GM23338 (cell line): ENCODE measurements at regions not wholly inside any gene's neighbourhood (a gene's known extent, or its start where the extent isn't known, plus 50 kb on each side); places are given as distances from the start of the nearest gene placed in this dataset.

Experiments used
- ATAC-seq: fragments of 200-7000 bp; cut with Tn5 transposase; 3 replicates; pipeline ENCODE4 v1.9.1; 2020
- DNase-seq: peaks from one replicate; pipeline ENCODE4 v3.0.0-alpha.2; 2015; ENCODE audit warnings: low spot score
- H2AFZ ChIP-seq: fragments of 200-600 bp; sonication (generic); 2 replicates; pipeline ENCODE4 v1.8.0; 2016; ENCODE audit warnings: antibody characterized with exemption, mild to moderate bottlenecking, moderate library complexity
- H3F3A ChIP-seq: fragments of 200-600 bp; sonication (generic); replicated peaks from 2 replicates; pipeline ENCODE4 v1.8.0; 2017; ENCODE audit warnings: antibody characterized with exemption, mixed run types, low read depth
- H3K27ac ChIP-seq: fragments of 200-600 bp; sonication (generic); 2 replicates; pipeline ENCODE4 v1.6.1; 2016; ENCODE audit warnings: low read depth
- H3K27me3 ChIP-seq: fragments of 200-600 bp; sonication (generic); 2 replicates; pipeline ENCODE4 v1.8.0; 2016; ENCODE audit warnings: mild to moderate bottlenecking, mixed run types, moderate library complexity; ENCODE audit not compliant: insufficient read depth
- H3K36me3 ChIP-seq: fragments of 200-600 bp; sonication (generic); 2 replicates; pipeline ENCODE4 v1.8.0; 2016; ENCODE audit warnings: mild to moderate bottlenecking; ENCODE audit not compliant: insufficient read depth
- H3K4me1 ChIP-seq: fragments of 200-600 bp; sonication (generic); 2 replicates; pipeline ENCODE4 v1.8.0; 2016; ENCODE audit warnings: mild to moderate bottlenecking, moderate library complexity; ENCODE audit not compliant: insufficient read depth
- H3K4me2 ChIP-seq: fragments of 200-600 bp; sonication (generic); 2 replicates; pipeline ENCODE4 v1.7.1; 2017; ENCODE audit warnings: mixed run types
- H3K4me3 ChIP-seq: fragments of 200-600 bp; sonication (generic); 2 replicates; pipeline ENCODE4 v1.6.1; 2016; ENCODE audit warnings: mixed run types
- H3K79me2 ChIP-seq: fragments of 200-600 bp; sonication (generic); replicated peaks from 2 replicates; pipeline ENCODE4 v1.8.0; 2017; ENCODE audit warnings: mild to moderate bottlenecking; ENCODE audit not compliant: insufficient read depth
- H3K9me2 ChIP-seq: fragments of 200-600 bp; sonication (generic); 2 replicates; pipeline ENCODE4 v1.8.0; 2017; ENCODE audit not compliant: insufficient read depth
- H4K20me1 ChIP-seq: fragments of 200-600 bp; sonication (generic); replicated peaks from 2 replicates; pipeline ENCODE4 v1.8.0; 2017; ENCODE audit warnings: mild to moderate bottlenecking; ENCODE audit not compliant: insufficient read depth
- H3K27ac Mint-ChIP-seq: 2 replicates; pipeline ENCODE4 v1.8.0; 2020; ENCODE audit warnings: inconsistent platforms, mild to moderate bottlenecking, moderate library complexity, mixed read lengths
- H3K27me3 Mint-ChIP-seq: 3 replicates; pipeline ENCODE4 v1.8.0; 2022; ENCODE audit warnings: low read depth, mild to moderate bottlenecking, moderate library complexity, mixed read lengths, inconsistent platforms; ENCODE audit not compliant: insufficient read depth, poor library complexity
- H3K36me3 Mint-ChIP-seq: 3 replicates; pipeline ENCODE4 v1.8.0; 2021; ENCODE audit warnings: low read depth, mild to moderate bottlenecking, inconsistent platforms, moderate library complexity, mixed read lengths
- H3K4me1 Mint-ChIP-seq: 3 replicates; pipeline ENCODE4 v1.8.0; 2020; ENCODE audit warnings: mild to moderate bottlenecking, inconsistent platforms, mixed read lengths
- H3K4me3 Mint-ChIP-seq: 3 replicates; pipeline ENCODE4 v1.8.0; 2021; ENCODE audit warnings: moderate library complexity, mild to moderate bottlenecking, inconsistent platforms, mixed read lengths
- H3K9me3 Mint-ChIP-seq: 3 replicates; pipeline ENCODE4 v1.8.0; 2020; ENCODE audit warnings: moderate library complexity, mild to moderate bottlenecking, inconsistent platforms, mixed read lengths
- CREB1 ChIP-seq: fragments of 250-450 bp; sonication (Bioruptor Pico); IDR thresholded peaks from 2 replicates; pipeline ENCODE4 v1.5.0; 2020; ENCODE audit warnings: low read depth, mild to moderate bottlenecking, moderate library complexity
- EZH2 ChIP-seq: fragments of 200-600 bp; sonication (generic); IDR thresholded peaks from one replicate; pipeline ENCODE4 v1.8.0; 2017; ENCODE audit warnings: antibody characterized with exemption, mild to moderate bottlenecking, low read depth; ENCODE audit not compliant: unreplicated experiment
- EZH2phosphoT487 ChIP-seq: fragments of 200-600 bp; sonication (generic); IDR thresholded peaks from one replicate; pipeline ENCODE4 v1.8.1; 2018; ENCODE audit warnings: antibody characterized with exemption; ENCODE audit not compliant: unreplicated experiment
- JUNB ChIP-seq: IDR thresholded peaks from one replicate; pipeline ENCODE4 v1.6.1; 2016; ENCODE audit warnings: antibody characterized with exemption; ENCODE audit not compliant: unreplicated experiment
- NANOG ChIP-seq: IDR thresholded peaks from 2 replicates; pipeline ENCODE4 v1.6.1; 2016; ENCODE audit warnings: antibody characterized with exemption, borderline replicate concordance
- POLR2AphosphoS5 ChIP-seq: IDR thresholded peaks from 2 replicates; pipeline ENCODE4 v1.6.1; 2016; ENCODE audit warnings: antibody characterized with exemption, low read depth
- STAT1 ChIP-seq: IDR thresholded peaks from one replicate; pipeline ENCODE4 v1.6.1; 2016; ENCODE audit warnings: antibody characterized with exemption; ENCODE audit not compliant: unreplicated experiment
- ZNF114 ChIP-seq: fragments of 250-450 bp; sonication (Bioruptor Pico); IDR thresholded peaks from 2 replicates; pipeline ENCODE4 v1.5.0; 2020; ENCODE audit warnings: mild to moderate bottlenecking, moderate library complexity
- ZNF462 ChIP-seq: fragments of 250-450 bp; sonication (Bioruptor Pico); IDR thresholded peaks from 2 replicates; pipeline ENCODE4 v1.5.0; 2020; ENCODE audit warnings: mild to moderate bottlenecking, moderate library complexity
- TF ChIP-seq, protein P1 (sequence below): IDR thresholded peaks from one replicate; pipeline ENCODE4 v1.6.1; 2018; ENCODE audit warnings: antibody characterized with exemption; ENCODE audit not compliant: unreplicated experiment
- TF ChIP-seq, protein P2 (sequence below): IDR thresholded peaks from 2 replicates; pipeline ENCODE4 v1.6.1; 2016; ENCODE audit warnings: antibody characterized with exemption

GRCh38 chr16:64445649-64446048, 676.2 kb downstream of the CDH11 start:
- no peak for TF ChIP-seq NANOG
- TF ChIP-seq POLR2AphosphoS5, result no peak
- no peak for TF ChIP-seq ZNF114
- TF ChIP-seq EZH2phosphoT487, result no peak
- no peak for TF ChIP-seq EZH2
- no peak for TF ChIP-seq CREB1 (CRISPR knock-in tag)
- TF ChIP-seq, protein P1, sequence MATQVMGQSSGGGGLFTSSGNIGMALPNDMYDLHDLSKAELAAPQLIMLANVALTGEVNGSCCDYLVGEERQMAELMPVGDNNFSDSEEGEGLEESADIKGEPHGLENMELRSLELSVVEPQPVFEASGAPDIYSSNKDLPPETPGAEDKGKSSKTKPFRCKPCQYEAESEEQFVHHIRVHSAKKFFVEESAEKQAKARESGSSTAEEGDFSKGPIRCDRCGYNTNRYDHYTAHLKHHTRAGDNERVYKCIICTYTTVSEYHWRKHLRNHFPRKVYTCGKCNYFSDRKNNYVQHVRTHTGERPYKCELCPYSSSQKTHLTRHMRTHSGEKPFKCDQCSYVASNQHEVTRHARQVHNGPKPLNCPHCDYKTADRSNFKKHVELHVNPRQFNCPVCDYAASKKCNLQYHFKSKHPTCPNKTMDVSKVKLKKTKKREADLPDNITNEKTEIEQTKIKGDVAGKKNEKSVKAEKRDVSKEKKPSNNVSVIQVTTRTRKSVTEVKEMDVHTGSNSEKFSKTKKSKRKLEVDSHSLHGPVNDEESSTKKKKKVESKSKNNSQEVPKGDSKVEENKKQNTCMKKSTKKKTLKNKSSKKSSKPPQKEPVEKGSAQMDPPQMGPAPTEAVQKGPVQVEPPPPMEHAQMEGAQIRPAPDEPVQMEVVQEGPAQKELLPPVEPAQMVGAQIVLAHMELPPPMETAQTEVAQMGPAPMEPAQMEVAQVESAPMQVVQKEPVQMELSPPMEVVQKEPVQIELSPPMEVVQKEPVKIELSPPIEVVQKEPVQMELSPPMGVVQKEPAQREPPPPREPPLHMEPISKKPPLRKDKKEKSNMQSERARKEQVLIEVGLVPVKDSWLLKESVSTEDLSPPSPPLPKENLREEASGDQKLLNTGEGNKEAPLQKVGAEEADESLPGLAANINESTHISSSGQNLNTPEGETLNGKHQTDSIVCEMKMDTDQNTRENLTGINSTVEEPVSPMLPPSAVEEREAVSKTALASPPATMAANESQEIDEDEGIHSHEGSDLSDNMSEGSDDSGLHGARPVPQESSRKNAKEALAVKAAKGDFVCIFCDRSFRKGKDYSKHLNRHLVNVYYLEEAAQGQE, result no peak
- no peak for TF ChIP-seq STAT1
- no peak for TF ChIP-seq JUNB
- TF ChIP-seq, protein P2, sequence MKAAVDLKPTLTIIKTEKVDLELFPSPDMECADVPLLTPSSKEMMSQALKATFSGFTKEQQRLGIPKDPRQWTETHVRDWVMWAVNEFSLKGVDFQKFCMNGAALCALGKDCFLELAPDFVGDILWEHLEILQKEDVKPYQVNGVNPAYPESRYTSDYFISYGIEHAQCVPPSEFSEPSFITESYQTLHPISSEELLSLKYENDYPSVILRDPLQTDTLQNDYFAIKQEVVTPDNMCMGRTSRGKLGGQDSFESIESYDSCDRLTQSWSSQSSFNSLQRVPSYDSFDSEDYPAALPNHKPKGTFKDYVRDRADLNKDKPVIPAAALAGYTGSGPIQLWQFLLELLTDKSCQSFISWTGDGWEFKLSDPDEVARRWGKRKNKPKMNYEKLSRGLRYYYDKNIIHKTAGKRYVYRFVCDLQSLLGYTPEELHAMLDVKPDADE, result no peak
- no peak for TF ChIP-seq ZNF462
- Histone ChIP-seq H3K27me3 (no peaks in the 10 kb centered on the region), H3F3A (no peaks in the 10 kb centered on the region), H3K27ac (no peak overlapping the region), H3K4me1 (peaks cover 10% of the 10 kb centered on the region), H3K79me2 (no peaks in the 10 kb centered on the region), H4K20me1 (no peaks in the 10 kb centered on the region), H2AFZ (no peak overlapping the region), H3K9me2 (no peaks in the 10 kb centered on the region), H3K4me3 (no peak overlapping the region), H3K4me2 (0 out of 2 replicates have a peak overlapping the region, but pooled peaks have one; percentile 2), H3K36me3 (no peaks in the 10 kb centered on the region)
- no peaks in the 10 kb centered on the region for H3K36me3 Mint-ChIP-seq
- no peaks in the 10 kb centered on the region for H3K27me3 Mint-ChIP-seq
- no peak for DNase-seq
- H3K4me1 Mint-ChIP-seq, result peaks cover 35% of the 10 kb centered on the region
- no peak overlapping the region for H3K4me3 Mint-ChIP-seq
- ATAC-seq, result no peak; the same call in 1 of the 3 replicates
- no peaks in the 10 kb centered on the region for H3K9me3 Mint-ChIP-seq
- no peak overlapping the region for H3K27ac Mint-ChIP-seq
